ENCODE measurements at regions not wholly inside any gene's neighbourhood (a gene's known extent, or its start where the extent isn't known, plus 50 kb on each side); places are given as distances from the start of the nearest gene placed in this dataset.

- Mint-ChIP-seq H3K36me3 (ENCODE audit: low read depth) (no peaks in the 10 kb centered on the region), H3K9me3 (no peaks in the 10 kb centered on the region), H3K4me3 (no peak overlapping the region), H3K27ac (no peak overlapping the region), H3K4me1 (ENCODE audit: low read depth) (peaks cover 6% of the 10 kb centered on the region), H3K27me3 (peaks cover 6% of the 10 kb centered on the region)
Observed at GRCh38 chr10:61850376-61850775, 51.1 kb upstream of the ARID5B start.

Measured in stimulated activated naive CD8-positive, alpha-beta T cell treated with anti-CD3 and anti-CD28 coated beads, Interleukin-15, Interleukin-2, amounts not matched to agents 100 ng/mL and 50 ng/mL, for 24 hours (primary cell).